D721Med (cell line): ENCODE measurements at regions not wholly inside any gene's neighbourhood (a gene's known extent, or its start where the extent isn't known, plus 50 kb on each side); places are given as distances from the start of the nearest gene placed in this dataset.

Experiments
- DNase-seq: peaks from one replicate; pipeline ENCODE4 v3.0.0; 2011; ENCODE audit warnings: low spot score; ENCODE audit not compliant: insufficient read length
- FAIRE-seq: peaks from 2 replicates; lab custom pipeline; 2011; peaks lifted over from hg19 to GRCh38; lab: Jason Lieb, UNC
- CTCF ChIP-seq: IDR thresholded peaks from 2 replicates; pipeline ENCODE4 v1.5.1; 2012; ENCODE audit warnings: mild to moderate bottlenecking, control low read depth; ENCODE audit not compliant: insufficient read depth; ENCODE audit errors: missing control alignments

GRCh38 chr3:43155464-43156121 lies 49.7 kb upstream of the POMGNT2 start:
- peak; percentile 69 for TF ChIP-seq CTCF
- no peak for DNase-seq
- no peak for FAIRE-seq
